Dermis microvascular lymphatic vessel endothelial cell (primary cell): ENCODE measurements at regions not wholly inside any gene's neighbourhood (a gene's known extent, or its start where the extent isn't known, plus 50 kb on each side); places are given as distances from the start of the nearest gene placed in this dataset.
"Not testable (repeated sequence)": the region's sequence is repeated elsewhere in the genome, so short reads cannot be mapped to it uniquely, and the experiment has no call there.

Source experiments
- DNase-seq, 2 donors: peaks; one replicate each; pipeline versions ENCODE4 v3.0.0 to v3.0.0-alpha.2; 2010; ENCODE audit warnings: low read depth in 2 of 2

GRCh38 chr13:33411312-33411711 lies 125.8 kb upstream of the STARD13 start:
- peak in 1 of 2 donors; percentile 25 for DNase-seq

DNA sequence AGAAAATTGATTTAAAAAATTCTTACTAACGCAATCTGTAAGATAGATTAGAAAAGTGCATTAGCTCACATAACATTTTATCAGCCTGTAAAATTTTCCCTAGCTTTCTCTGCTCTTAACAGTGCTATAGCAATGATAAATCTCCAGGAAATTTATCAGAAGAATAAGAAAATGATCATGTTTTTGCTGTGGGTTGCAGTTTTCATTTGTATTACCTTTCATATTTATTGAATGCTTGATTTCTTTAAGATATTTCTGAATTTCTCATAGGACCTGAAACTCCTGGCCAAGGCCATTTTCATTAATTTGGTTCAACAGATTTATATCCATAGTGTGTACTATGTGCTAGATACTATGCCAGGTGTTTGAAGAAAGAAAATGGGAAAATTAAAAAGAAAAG lies 130.3 kb upstream of the STARD13 start:
- no peak for DNase-seq

DNA sequence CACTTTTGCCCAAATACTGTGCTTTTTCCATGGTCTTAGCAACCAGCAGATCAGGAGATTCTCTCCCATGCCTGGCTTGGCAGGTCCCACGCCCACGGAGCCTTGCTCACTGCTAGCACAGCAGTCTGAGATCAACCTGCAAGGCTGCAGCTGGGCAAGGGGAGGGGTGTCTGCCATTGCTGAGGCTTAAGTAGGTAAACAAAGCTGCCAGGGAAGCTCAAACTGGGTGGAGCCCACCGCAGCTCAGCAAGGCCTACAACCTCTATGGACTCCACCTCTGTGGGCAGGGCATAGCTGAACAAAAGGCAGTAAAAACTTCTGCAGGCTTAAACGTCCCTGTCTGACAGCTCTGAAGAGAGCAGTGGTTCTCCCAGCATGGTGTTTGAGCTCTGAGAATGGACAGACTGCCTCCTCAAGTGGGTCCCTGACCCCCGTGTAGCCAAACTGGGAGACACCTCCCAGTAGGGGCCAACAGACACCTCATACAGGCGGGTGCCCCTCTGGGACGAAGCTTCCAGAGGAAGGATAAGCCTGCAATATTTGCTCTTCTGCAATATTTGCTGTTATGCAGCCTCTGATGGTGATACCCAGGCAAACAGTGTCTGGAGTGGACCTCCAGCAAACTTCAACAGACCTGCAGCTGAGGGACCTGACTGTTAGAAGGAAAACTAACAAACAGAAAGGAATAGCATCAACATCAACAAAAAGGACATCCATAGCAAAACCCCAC lies 132.8 kb upstream of the STARD13 start:
- DNase-seq: not testable (repeated sequence)

DNA sequence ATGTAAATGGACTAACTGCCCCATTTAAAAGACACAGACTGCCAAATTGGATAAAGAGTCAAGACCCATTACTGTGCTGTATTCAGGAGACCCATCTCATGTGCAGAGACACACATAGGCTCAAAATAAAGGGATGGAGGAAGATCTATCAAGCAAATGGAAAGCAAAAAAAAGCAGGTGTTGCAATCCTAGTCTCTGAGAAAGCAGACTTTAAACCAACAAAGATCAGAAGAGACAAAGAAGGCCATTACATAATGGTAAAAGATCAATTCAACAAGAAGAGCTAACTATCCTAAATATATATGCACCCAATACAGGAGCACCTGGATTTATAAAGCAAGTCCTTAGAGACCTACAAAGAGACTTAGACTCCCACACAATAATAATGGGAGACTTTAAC lies 134.6 kb upstream of the STARD13 start:
- DNase-seq: not testable (repeated sequence)

- DNase-seq: no peak
These were observed 140.6 kb upstream of the STARD13 start for GRCh38 chr13:33426131-33426530.

DNA sequence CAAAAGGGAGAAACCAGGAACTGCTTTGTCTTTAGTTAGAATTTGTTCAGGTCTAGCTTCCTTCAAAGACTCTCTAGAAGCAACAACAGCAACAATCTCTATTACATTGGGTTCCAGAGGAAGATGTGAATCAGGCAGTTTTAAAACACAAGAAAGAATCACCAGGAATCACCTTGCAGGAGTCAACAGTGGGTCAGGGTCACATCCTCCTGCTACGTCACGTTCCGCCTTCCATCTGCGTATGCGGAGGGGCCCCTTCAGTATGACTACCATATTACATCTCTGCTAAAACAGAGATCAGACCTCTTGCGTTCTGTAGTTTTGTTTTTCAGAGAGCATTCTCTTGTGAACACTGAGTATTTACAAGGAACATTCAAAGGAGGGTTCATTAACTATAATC lies 147.8 kb upstream of the STARD13 start:
- peak in 1 of 2 donors; percentile 56 for DNase-seq

GRCh38 chr13:33434676-33435075 lies 149.1 kb upstream of the STARD13 start:
- no peak for DNase-seq

DNA sequence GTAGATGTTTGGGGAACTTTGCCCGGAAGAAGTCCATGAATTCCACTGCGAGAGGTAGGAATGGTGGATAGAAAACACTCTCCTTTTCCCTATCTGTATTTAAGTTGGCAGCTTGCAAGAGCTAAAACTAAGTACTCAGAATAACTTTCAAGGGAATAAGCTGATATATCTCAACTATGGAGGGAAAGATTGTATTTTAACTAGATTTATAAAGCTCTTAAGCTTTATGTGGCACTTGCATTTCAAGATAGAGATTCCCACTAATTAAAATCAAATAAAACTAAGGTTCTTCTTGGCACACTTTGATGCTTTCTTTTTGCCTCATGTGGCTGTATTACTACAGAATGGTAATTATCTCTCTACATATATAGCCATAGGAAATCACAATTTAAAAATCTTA lies 149.7 kb upstream of the STARD13 start:
- DNase-seq: no peak

GRCh38 chr13:33438918-33439317 lies 153.4 kb upstream of the STARD13 start:
- DNase-seq: no peak

DNA sequence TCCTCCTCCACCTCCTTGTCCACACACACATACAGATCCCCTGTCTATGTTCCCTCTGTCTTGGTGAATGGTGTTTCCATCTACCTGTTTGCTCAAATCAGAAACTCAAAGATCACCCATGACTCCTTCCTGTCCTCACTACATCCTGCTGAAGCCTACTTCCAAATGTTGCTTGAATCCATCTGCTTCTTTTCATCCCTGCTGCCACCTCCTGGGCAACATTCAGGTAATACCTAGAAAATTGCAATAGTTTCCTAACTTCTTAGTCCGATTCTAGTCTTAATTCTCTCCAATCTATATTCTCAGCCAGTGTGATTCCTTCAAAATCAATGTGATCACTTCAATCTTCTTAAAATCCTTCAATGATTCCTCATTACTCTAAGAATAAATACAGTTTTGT lies 155.5 kb upstream of the STARD13 start:
- DNase-seq: peak in 1 of 2 donors; percentile 18

GRCh38 chr13:33445024-33445423 lies 159.5 kb upstream of the STARD13 start:
- DNase-seq: no peak

DNA sequence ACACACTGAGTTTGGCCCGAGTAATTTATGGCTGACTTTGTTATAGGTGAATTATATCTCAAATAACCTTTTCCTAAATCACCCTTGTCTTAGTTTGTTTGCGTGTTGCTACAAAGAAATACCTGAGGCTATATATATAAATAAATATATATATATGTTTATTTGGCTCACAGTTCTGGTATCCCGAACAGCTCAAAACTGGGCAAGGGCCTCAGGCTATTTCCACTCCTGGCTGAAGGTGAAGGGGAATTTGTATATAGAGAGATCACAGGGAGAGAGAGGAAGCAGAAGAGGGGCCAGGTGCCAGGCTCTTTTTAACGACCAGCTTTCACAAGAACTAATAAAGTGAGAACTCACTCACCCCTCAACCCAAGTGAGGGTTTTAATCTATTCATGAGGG lies 159.9 kb upstream of the STARD13 start:
- DNase-seq: no peak

DNA sequence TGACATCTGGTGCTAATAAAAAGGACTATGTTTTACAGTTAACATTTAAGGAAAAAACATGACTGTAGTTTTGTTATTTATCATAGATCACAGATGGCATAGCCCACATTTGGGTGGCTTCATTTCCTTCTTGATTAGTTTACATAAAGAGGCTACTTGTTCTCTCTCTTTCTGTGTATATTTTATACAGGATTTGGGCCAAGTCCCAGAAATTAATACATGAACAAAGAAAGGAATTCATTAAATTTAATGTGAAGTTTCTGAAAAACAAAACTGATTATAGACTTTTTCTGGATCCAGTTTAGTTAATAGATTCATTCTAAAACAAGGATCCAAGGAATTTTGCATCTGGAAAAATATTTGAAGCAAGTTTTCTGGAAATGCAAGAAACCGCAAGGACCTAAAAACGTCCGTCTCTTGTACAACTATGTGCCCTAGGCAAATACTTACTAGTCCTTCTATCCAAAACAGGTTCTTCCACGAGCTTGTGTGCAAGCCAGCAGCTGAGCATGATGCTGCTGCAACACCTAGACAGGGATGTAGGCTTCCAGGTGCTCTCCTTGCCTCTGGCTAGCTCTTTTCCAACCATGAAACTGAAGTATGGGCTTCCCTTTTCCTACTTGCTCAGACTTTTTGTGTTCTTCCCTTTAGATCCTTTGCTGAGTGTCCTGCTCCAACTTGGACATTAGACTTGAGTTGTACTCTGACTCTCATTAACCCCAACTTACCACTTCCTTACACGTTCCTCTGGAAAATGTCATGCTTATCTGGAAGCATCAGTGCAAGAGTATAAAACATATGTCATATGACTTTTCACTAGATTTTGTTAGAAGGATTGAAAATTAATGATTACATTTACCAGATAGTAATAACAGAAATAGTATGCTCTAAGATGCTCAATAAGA lies 161.5 kb upstream of the STARD13 start:
- no peak for DNase-seq

DNA sequence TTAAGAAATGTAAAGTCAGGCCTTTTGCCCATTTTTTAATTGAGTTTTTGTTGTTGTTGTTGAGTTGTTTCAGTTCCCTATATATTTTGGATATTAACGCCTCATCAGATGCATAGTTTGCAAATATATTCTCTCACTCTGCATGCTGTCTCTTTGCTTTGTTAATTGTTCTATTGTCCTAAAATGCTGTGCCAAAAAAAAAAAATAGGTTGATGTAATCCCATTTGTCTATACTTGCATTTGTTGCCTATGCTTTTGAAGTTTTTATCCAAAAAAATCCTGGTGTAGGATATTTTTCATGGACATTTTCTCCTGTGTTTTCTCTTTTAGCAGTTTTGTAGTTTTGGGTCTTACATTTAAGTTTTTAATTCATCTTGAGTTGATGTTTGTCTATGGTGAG lies 163.3 kb upstream of the STARD13 start:
- DNase-seq: no peak

GRCh38 chr13:33450956-33451709 lies 165.6 kb upstream of the STARD13 start:
- no peak for DNase-seq

GRCh38 chr13:33452873-33453517 lies 167.4 kb upstream of the STARD13 start:
- no peak for DNase-seq

GRCh38 chr13:33453936-33454335 lies 168.4 kb upstream of the STARD13 start:
- DNase-seq: peak in 1 of 2 donors; percentile 6

GRCh38 chr13:33454844-33455705 lies 169.5 kb upstream of the STARD13 start:
- DNase-seq: no peak

DNA sequence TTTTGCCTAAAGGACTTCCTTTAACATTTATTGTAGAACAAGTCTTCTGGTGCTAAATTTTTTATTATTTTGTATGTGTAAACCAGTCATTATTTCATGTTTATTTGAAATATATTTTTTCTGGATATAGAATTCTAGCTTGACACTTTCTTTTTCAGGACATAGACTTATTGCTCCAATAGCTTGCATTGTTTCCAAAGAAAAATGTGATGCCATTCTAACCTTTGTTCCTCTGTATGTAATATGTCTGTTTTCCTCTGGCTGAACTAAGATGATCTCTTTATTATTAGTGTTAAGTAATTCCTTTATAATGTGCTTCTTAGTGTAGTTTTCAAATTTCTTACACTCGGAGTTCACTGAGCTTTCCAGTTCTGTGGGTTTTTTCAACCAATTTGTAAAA lies 174.1 kb upstream of the STARD13 start:
- no peak for DNase-seq

- no peak for DNase-seq
These were observed 176.6 kb upstream of the STARD13 start for GRCh38 chr13:33462109-33462508.

DNA sequence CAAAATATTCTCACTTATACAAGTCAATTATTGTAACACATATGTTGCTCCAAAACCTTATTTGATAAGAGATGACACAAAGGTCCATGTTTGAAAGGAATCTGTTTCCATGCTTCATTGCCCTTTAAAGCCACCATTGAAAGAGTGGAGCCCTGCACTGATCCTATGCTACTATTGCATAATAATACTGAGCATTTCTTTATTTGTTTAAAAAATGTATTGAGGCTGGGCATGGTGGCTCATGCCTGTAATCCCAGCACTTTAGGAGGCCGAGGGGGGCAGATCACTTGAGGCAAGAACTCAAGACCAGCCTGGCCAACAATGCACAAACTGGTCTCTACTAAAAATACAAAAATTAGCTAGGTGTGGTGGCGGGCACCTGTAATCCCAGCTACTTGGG lies 178.8 kb upstream of the STARD13 start:
- no peak for DNase-seq
